HEK293 (cell line): ENCODE measurements at regions not wholly inside any gene's neighbourhood (a gene's known extent, or its start where the extent isn't known, plus 50 kb on each side); places are given as distances from the start of the nearest gene placed in this dataset.

Experiments used
- CTCF ChIP-seq: fragments of 450-650 bp; formaldehyde crosslinking; IDR thresholded peaks from 2 replicates; pipeline ENCODE4 v1.5.1; 2016; ENCODE audit warnings: missing biosample characterization, missing genetic modification characterization
- MYNN ChIP-seq: fragments of 450-650 bp; formaldehyde crosslinking; IDR thresholded peaks from 2 replicates; pipeline ENCODE4 v1.5.1; 2016; ENCODE audit warnings: missing biosample characterization, missing genetic modification characterization, borderline replicate concordance
- PATZ1 ChIP-seq: fragments of 450-650 bp; formaldehyde crosslinking; IDR thresholded peaks from 2 replicates; pipeline ENCODE4 v1.5.1; 2016; ENCODE audit warnings: missing biosample characterization, missing genetic modification characterization
- PRDM10 ChIP-seq: fragments of 450-650 bp; formaldehyde crosslinking; IDR thresholded peaks from 2 replicates; pipeline ENCODE4 v1.5.1; 2016; ENCODE audit warnings: missing biosample characterization, missing genetic modification characterization
- PRDM6 ChIP-seq: fragments of 450-650 bp; formaldehyde crosslinking; IDR thresholded peaks from 2 replicates; pipeline ENCODE4 v1.5.1; 2017; ENCODE audit warnings: missing biosample characterization, missing genetic modification characterization
- SP3 ChIP-seq: fragments of 450-650 bp; formaldehyde crosslinking; IDR thresholded peaks from 2 replicates; pipeline ENCODE4 v1.5.1; 2016; ENCODE audit warnings: missing biosample characterization, missing genetic modification characterization
- ZBTB20 ChIP-seq: fragments of 450-650 bp; formaldehyde crosslinking; IDR thresholded peaks from 2 replicates; pipeline ENCODE4 v1.5.1; 2016; ENCODE audit warnings: missing biosample characterization, missing genetic modification characterization
- ZNF140 ChIP-seq: fragments of 450-650 bp; formaldehyde crosslinking; IDR thresholded peaks from 2 replicates; pipeline ENCODE4 v1.5.1; 2016; ENCODE audit warnings: missing biosample characterization, missing genetic modification characterization
- ZNF274 ChIP-seq, 2 experiments: fragments of 200-500 bp in 1 of 2; fragments of 450-650 bp in 1 of 2; sonication (Bioruptor generic) in 1 of 2; formaldehyde crosslinking in 1 of 2; IDR thresholded peaks; 2 replicates each; pipeline versions ENCODE4 v1.5.1 to v1.6.1; 2014 to 2016; ENCODE audit warnings: borderline replicate concordance in 1 of 2, inconsistent platforms in 1 of 2, low read length in 1 of 2, missing biosample characterization in 1 of 2, missing genetic modification characterization in 1 of 2
- ZNF544 ChIP-seq: fragments of 450-650 bp; formaldehyde crosslinking; IDR thresholded peaks from 2 replicates; pipeline ENCODE4 v1.5.0; 2017; ENCODE audit warnings: missing biosample characterization, missing genetic modification characterization

- TF ChIP-seq PRDM6 (tag by site-specific recombination) (no peak), CTCF (tag by site-specific recombination) (no peak), ZNF140 (tag by site-specific recombination) (no peak), PATZ1 (no peak), ZBTB20 (no peak), ZNF544 (tag by site-specific recombination) (no peak), PRDM10 (tag by site-specific recombination) (no peak), MYNN (tag by site-specific recombination) (no peak), SP3 (no peak), ZNF274 (IDR thresholded peaks at IDR 0.05; ENCODE audit: low read length) (no peak), ZNF274 (tag by site-specific recombination; IDR thresholded peaks at IDR 0.05; ENCODE audit: borderline replicate concordance) (no peak)
Measured at GRCh38 chr20:55264703-55265239, 740.5 kb downstream of the CBLN4 start.
